Immature natural killer cell (primary cell): ENCODE measurements at regions not wholly inside any gene's neighbourhood (a gene's known extent, or its start where the extent isn't known, plus 50 kb on each side); places are given as distances from the start of the nearest gene placed in this dataset.

Experiments
- DNase-seq, 3 donors: peaks; one replicate each; pipeline ENCODE4 v3.0.0; 2022; ENCODE audit warnings: mixed read lengths in 1 of 3
- H3K27ac Mint-ChIP-seq, 6 donors: one replicate each; pipeline ENCODE4 v1.8.0; 2020; ENCODE audit warnings: mixed read lengths in 6 of 6, mild to moderate bottlenecking in 5 of 6, inconsistent platforms in 4 of 6, moderate library complexity in 3 of 6
- H3K27me3 Mint-ChIP-seq, 3 donors: one replicate each; pipeline ENCODE4 v1.8.0; 2020 to 2021; ENCODE audit warnings: low read depth in 3 of 3, mild to moderate bottlenecking in 3 of 3, mixed read lengths in 3 of 3, moderate library complexity in 3 of 3, inconsistent platforms in 1 of 3
- H3K36me3 Mint-ChIP-seq, 3 donors: one replicate each; pipeline ENCODE4 v1.8.0; 2020; ENCODE audit warnings: mixed read lengths in 3 of 3, inconsistent platforms in 2 of 3, mild to moderate bottlenecking in 2 of 3
- H3K4me1 Mint-ChIP-seq, 2 donors: one replicate each; pipeline ENCODE4 v1.8.0; 2020; ENCODE audit warnings: inconsistent platforms in 2 of 2, mild to moderate bottlenecking in 2 of 2, mixed read lengths in 2 of 2, moderate library complexity in 1 of 2
- H3K4me3 Mint-ChIP-seq, 5 donors: one replicate each; pipeline ENCODE4 v1.8.0; 2020; ENCODE audit warnings: mild to moderate bottlenecking in 5 of 5, mixed read lengths in 5 of 5, inconsistent platforms in 3 of 5, moderate library complexity in 3 of 5
- H3K9me3 Mint-ChIP-seq, 6 donors: one replicate each; pipeline ENCODE4 v1.8.0; 2020; ENCODE audit warnings: mild to moderate bottlenecking in 6 of 6, mixed read lengths in 6 of 6, inconsistent platforms in 4 of 6, moderate library complexity in 3 of 6

- H3K36me3 Mint-ChIP-seq, result no peaks in the 10 kb centered on the region
- H3K27ac Mint-ChIP-seq, result no peak overlapping the region
Measured at GRCh38 chr21:14767192-14767852, 221.2 kb upstream of the SAMSN1 start.

DNA sequence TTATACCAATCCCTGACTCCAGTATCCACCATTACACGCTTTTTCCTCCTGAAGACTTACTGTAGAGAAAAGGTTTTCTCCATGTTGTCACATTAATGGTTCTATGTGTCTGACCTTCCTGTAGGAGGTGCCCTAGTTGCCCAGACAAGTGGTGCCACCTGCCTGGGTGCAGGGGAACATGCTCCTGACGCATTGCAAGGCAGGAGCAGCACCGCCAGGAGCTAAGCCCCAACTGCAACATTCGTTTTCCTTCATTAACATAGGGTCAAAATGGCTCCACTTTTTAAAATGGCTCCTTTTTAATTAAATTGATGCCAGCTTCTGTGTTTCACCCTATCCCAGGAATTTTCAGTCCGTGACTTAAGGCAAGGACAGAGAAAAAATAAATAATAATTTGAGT, 220.1 kb upstream of the SAMSN1 start:
- no peaks in the 10 kb centered on the region for H3K36me3 Mint-ChIP-seq
- no peaks in the 10 kb centered on the region for H3K9me3 Mint-ChIP-seq
- H3K4me3 Mint-ChIP-seq, result no peak overlapping the region
- peaks cover 0 to 2% (median 2%) of the 10 kb centered on the region in 3 donors for H3K27me3 Mint-ChIP-seq
- H3K27ac Mint-ChIP-seq, result no peak overlapping the region
- no peaks in the 10 kb centered on the region for H3K4me1 Mint-ChIP-seq
- no peak for DNase-seq

More at GRCh38 chr21:14767192-14767852, 221.2 kb upstream of the SAMSN1 start:
- Mint-ChIP-seq H3K9me3 (no peaks in the 10 kb centered on the region), H3K27me3 (peaks cover 0 to 2% (median 2%) of the 10 kb centered on the region in 3 donors), H3K4me1 (no peaks in the 10 kb centered on the region), H3K4me3 (no peak overlapping the region)
- no peak for DNase-seq

- Mint-ChIP-seq H3K4me3 (no peak overlapping the region), H3K9me3 (no peaks in the 10 kb centered on the region), H3K27me3 (peaks cover 0 to 2% (median 2%) of the 10 kb centered on the region in 3 donors), H3K36me3 (no peaks in the 10 kb centered on the region), H3K4me1 (no peaks in the 10 kb centered on the region), H3K27ac (no peak overlapping the region)
- no peak for DNase-seq
Measured at GRCh38 chr21:14763695-14764064, 217.6 kb upstream of the SAMSN1 start.

- Mint-ChIP-seq H3K36me3 (no peaks in the 10 kb centered on the region), H3K27me3 (peaks cover 0 to 2% (median 0%) of the 10 kb centered on the region in 3 donors), H3K27ac (no peak overlapping the region), H3K4me3 (no peak overlapping the region), H3K4me1 (no peaks in the 10 kb centered on the region), H3K9me3 (no peaks in the 10 kb centered on the region)
- DNase-seq, result peak in 1 of 3 donors; percentile 7
Measured at GRCh38 chr21:14762734-14763694, 216.9 kb upstream of the SAMSN1 start.

- DNase-seq, result no peak
- peaks cover 0 to 2% (median 0%) of the 10 kb centered on the region in 3 donors for H3K27me3 Mint-ChIP-seq
- H3K4me3 Mint-ChIP-seq, result no peak overlapping the region
- H3K4me1 Mint-ChIP-seq, result no peaks in the 10 kb centered on the region
- no peaks in the 10 kb centered on the region for H3K9me3 Mint-ChIP-seq
- H3K36me3 Mint-ChIP-seq, result no peaks in the 10 kb centered on the region
- H3K27ac Mint-ChIP-seq, result no peak overlapping the region
Measured at GRCh38 chr21:14762327-14762726, 216.2 kb upstream of the SAMSN1 start.

- Mint-ChIP-seq H3K4me3 (no peak overlapping the region), H3K9me3 (no peaks in the 10 kb centered on the region), H3K27me3 (peaks cover 0 to 2% (median 0%) of the 10 kb centered on the region in 3 donors), H3K36me3 (no peaks in the 10 kb centered on the region), H3K4me1 (no peaks in the 10 kb centered on the region), H3K27ac (no peak overlapping the region)
- no peak for DNase-seq
Measured at GRCh38 chr21:14759285-14759684, 213.2 kb upstream of the SAMSN1 start.

DNA sequence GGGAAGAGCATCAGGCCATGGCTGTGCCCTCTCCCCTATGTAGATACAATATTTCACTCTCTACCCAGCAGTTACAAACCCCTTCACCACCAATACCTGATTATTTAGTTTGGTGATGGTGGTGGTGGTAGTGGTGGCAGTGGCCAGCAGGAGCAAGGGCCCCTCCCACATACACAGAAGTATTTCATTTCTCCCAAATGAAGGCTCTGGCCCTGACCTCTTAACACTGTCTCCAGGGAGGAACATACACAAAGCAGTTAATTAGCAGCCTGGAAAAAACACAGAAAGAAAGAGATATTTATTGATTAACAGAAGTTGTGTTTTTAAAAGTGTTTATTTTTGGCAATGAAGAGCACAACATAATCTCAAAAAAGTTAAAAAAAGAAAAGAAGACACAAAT, 212.7 kb upstream of the SAMSN1 start:
- no peak for DNase-seq
- no peaks in the 10 kb centered on the region for H3K9me3 Mint-ChIP-seq
- no peak overlapping the region for H3K27ac Mint-ChIP-seq
- no peaks in the 10 kb centered on the region for H3K4me1 Mint-ChIP-seq
- no peaks in the 10 kb centered on the region for H3K36me3 Mint-ChIP-seq
- H3K4me3 Mint-ChIP-seq, result no peak overlapping the region
- H3K27me3 Mint-ChIP-seq, result no peaks in the 10 kb centered on the region

GRCh38 chr21:14757533-14758327, 211.6 kb upstream of the SAMSN1 start:
- no peaks in the 10 kb centered on the region for H3K4me1 Mint-ChIP-seq
- no peak overlapping the region for H3K4me3 Mint-ChIP-seq
- H3K9me3 Mint-ChIP-seq, result peaks cover 0 to 3% (median 0%) of the 10 kb centered on the region in 6 donors
- no peaks in the 10 kb centered on the region for H3K27me3 Mint-ChIP-seq
- no peaks in the 10 kb centered on the region for H3K36me3 Mint-ChIP-seq
- no peak overlapping the region for H3K27ac Mint-ChIP-seq
- no peak for DNase-seq

DNA sequence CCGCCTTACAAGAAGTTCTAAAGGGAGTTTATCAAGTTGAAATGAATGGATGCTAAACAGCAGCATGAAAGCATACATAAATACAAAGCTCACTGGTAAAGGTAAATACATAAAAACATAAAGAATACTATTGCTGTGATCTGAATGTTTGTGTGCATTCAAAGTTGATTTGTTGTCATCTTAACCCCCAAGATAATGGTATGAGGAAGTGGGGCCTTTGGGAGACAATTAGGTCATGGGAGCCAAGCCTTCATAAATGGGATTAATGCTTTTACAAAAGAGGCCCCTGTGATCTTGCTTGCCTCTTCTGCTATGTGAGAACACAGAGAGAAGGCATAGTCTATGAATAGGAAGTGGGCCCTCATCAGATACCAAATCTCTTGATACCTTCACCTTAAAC, 209.0 kb upstream of the SAMSN1 start:
- no peak overlapping the region for H3K27ac Mint-ChIP-seq
- no peak overlapping the region for H3K4me3 Mint-ChIP-seq
- no peak for DNase-seq
- peaks cover 0 to 3% (median 0%) of the 10 kb centered on the region in 6 donors for H3K9me3 Mint-ChIP-seq
- H3K36me3 Mint-ChIP-seq, result no peaks in the 10 kb centered on the region
- H3K27me3 Mint-ChIP-seq, result peaks cover 0 to 4% (median 0%) of the 10 kb centered on the region in 3 donors
- H3K4me1 Mint-ChIP-seq, result no peaks in the 10 kb centered on the region

GRCh38 chr21:14754682-14755081, 208.6 kb upstream of the SAMSN1 start:
- Mint-ChIP-seq H3K9me3 (peaks cover 0 to 3% (median 0%) of the 10 kb centered on the region in 6 donors), H3K27ac (no peak overlapping the region), H3K36me3 (no peaks in the 10 kb centered on the region), H3K4me3 (no peak overlapping the region), H3K4me1 (no peaks in the 10 kb centered on the region), H3K27me3 (peaks cover 0 to 4% (median 0%) of the 10 kb centered on the region in 3 donors)
- DNase-seq, result no peak

DNA sequence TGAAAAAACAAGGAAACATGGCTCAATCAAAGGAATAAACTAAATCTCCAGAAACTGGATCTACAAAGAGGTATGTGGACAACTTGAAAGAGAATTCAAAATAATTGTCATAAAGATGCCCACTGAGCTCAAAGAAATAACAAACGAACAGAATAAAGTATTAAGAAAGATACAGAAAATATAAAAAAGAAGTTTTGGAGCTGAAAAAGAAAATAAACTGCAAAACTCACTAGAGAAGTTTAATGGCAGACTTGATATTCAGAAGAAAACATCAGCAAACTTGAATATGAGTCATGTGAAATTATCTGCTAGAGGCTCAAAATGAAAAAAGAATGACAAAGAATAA, 208.1 kb upstream of the SAMSN1 start:
- DNase-seq, result no peak
- Mint-ChIP-seq H3K4me3 (no peak overlapping the region), H3K9me3 (peaks cover 0 to 3% (median 0%) of the 10 kb centered on the region in 6 donors), H3K36me3 (no peaks in the 10 kb centered on the region), H3K4me1 (no peaks in the 10 kb centered on the region), H3K27me3 (peaks cover 0 to 4% (median 0%) of the 10 kb centered on the region in 3 donors), H3K27ac (no peak overlapping the region)

GRCh38 chr21:14753466-14754258, 207.5 kb upstream of the SAMSN1 start:
- Mint-ChIP-seq H3K27me3 (peaks cover 0 to 6% (median 2%) of the 10 kb centered on the region in 3 donors), H3K27ac (no peak overlapping the region), H3K9me3 (peaks cover 0 to 3% (median 0%) of the 10 kb centered on the region in 6 donors), H3K36me3 (no peaks in the 10 kb centered on the region), H3K4me3 (no peak overlapping the region), H3K4me1 (no peaks in the 10 kb centered on the region)
- DNase-seq, result no peak

DNA sequence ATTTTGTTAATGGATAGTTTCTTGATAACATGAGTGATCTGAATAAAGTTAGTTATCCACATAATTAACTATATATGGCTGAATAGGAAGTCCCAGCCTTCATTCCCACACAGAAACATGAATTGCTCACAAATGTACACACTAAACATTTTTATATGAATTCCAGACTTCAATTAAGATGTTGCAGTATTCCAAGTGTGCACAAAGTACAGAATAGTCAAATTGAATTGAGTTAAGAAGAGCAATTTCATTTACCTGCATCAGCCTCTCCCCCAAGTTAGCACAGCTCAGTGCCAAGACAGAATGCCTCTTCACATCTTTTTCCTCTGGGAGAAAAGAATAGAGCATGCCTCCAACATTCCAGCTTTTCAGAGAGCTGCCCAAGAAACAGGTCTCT, 207.0 kb upstream of the SAMSN1 start:
- Mint-ChIP-seq H3K36me3 (no peaks in the 10 kb centered on the region), H3K27me3 (peaks cover 0 to 10% (median 2%) of the 10 kb centered on the region in 3 donors), H3K9me3 (peaks cover 0 to 3% (median 0%) of the 10 kb centered on the region in 6 donors), H3K4me3 (no peak overlapping the region), H3K27ac (no peak overlapping the region), H3K4me1 (no peaks in the 10 kb centered on the region)
- no peak for DNase-seq
